ENCODE measurements at regions not wholly inside any gene's neighbourhood (a gene's known extent, or its start where the extent isn't known, plus 50 kb on each side); places are given as distances from the start of the nearest gene placed in this dataset.

DNA sequence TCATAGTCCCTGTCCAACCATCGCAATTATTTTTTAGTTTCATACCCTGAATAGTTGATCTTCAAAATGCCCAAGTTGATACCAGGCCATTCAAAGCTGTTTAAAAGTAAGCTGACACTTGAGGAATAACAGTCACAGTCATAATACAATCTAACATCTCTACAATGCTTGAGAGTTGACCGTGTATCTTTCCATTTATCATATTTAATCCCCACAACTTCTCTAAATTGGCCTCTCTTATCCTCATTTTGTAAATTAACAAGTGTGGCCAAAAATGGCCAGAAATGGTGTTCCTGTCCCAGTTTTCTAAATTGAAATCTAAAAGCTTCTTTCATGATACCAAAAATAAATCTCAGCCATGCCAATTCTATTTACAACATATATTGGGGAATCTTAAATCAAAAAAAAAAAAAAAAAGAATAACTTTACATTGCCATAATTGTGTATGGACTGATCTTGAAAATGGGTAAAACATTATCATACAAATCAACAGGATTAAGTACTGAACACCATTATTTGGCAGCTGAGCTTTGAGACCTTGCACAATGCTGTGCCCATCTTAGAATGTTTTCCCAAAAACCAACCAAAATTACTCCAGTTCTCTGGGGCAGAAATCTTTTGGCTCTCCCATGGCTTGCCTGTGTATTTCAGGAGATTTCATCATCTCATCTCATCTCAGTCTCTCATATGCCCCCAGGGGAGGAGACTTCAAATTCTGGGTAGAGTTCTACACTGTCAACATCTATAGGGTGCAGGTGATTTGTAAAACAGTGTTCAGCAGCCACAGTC is 448.7 kb upstream of the JARID2 start:
- WGBS, 2 donors = 78 to 83% methylated on average over 2 of the region's 2 CpGs
- Histone ChIP-seq H3K27me3 (no peaks in the 10 kb centered on the region), H3K4me1 (no peaks in the 10 kb centered on the region), H3K36me3 (replicated peaks in 1 of 2; ENCODE audit: insufficient read depth in 1 of 2, low read depth in 2 of 2) (no peaks in the 10 kb centered on the region), H3K27ac (no peak overlapping the region), H3K9me3 (no peaks in the 10 kb centered on the region), H3K4me3 (no peak overlapping the region)
- intact Hi-C loops (cut with DNase I) = no loop called here
- no peak for TF ChIP-seq POLR2A (IDR thresholded peaks at IDR 0.05)
- TF ChIP-seq, protein P1, sequence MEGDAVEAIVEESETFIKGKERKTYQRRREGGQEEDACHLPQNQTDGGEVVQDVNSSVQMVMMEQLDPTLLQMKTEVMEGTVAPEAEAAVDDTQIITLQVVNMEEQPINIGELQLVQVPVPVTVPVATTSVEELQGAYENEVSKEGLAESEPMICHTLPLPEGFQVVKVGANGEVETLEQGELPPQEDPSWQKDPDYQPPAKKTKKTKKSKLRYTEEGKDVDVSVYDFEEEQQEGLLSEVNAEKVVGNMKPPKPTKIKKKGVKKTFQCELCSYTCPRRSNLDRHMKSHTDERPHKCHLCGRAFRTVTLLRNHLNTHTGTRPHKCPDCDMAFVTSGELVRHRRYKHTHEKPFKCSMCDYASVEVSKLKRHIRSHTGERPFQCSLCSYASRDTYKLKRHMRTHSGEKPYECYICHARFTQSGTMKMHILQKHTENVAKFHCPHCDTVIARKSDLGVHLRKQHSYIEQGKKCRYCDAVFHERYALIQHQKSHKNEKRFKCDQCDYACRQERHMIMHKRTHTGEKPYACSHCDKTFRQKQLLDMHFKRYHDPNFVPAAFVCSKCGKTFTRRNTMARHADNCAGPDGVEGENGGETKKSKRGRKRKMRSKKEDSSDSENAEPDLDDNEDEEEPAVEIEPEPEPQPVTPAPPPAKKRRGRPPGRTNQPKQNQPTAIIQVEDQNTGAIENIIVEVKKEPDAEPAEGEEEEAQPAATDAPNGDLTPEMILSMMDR (IDR thresholded peaks at IDR 0.05) = no peak
- ATAC-seq (no peak), DNase-seq (no peak)

DNA sequence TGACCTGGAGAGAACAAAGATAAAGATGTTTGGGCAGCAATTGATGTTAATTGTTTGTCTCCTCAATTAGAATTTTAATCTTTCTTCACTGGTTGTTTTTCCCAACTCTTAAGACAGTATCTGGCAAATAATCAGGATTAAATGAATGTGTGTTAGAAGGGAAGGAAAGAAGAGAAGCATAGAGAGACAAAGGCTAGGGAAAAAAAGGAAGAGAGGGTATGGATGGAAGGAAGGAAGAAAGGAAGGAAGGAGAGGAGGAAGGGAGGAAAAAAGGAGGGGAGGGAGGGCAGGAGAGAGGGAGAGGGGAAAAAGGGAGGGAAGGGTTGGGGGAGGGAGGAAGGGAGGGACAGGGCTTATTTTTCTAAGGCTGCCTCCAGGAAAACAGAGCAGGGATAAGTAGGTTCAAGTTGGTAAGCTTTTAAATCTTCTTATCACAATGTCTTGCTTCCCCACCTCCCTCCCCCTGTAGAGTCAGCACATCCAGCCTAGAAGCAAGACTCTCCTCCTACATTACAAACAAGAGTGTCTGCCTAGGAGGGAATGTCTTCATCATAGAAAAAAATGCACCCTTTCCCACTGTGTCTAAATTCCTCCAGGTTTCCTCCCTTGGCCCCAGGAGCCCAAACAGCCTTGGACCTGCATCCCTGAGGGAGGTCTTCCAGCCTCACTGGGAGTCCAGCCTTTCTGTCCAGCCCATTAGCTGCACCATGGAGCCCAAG is 447.8 kb upstream of the JARID2 start:
- DNase-seq = no peak
- Histone ChIP-seq H3K4me1 (no peaks in the 10 kb centered on the region), H3K27me3 (no peaks in the 10 kb centered on the region), H3K27ac (no peak overlapping the region), H3K4me3 (no peak overlapping the region), H3K36me3 (replicated peaks in 1 of 2; ENCODE audit: insufficient read depth in 1 of 2, low read depth in 2 of 2) (no peaks in the 10 kb centered on the region), H3K9me3 (no peaks in the 10 kb centered on the region)
- TF ChIP-seq, protein P1 (IDR thresholded peaks at IDR 0.05) = no peak
- TF ChIP-seq POLR2A (IDR thresholded peaks at IDR 0.05) = no peak
- intact Hi-C loops (cut with DNase I) = no loop called here
- ATAC-seq = no peak

DNA sequence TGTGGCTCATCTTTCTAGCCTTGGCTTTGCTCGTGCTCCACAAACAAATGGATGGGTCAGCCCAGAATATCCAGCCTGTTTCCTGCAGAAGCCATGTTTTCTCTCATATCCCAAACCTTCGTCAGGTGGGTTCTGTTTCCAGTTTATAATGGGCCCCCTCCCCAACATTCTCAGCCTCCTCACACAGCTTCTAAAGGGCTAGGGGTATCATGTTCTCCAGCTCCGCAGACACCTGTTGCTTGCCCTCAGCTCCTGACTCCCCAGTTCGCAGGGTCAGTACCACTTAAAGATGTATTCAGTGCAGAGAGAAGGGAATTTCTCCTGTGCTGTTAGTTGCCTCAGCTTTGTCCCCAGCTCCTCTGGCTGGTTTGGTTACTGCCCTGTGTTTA is 447.3 kb upstream of the JARID2 start:
- Histone ChIP-seq H3K36me3 (replicated peaks in 1 of 2; ENCODE audit: insufficient read depth in 1 of 2, low read depth in 2 of 2) (no peaks in the 10 kb centered on the region), H3K27me3 (no peaks in the 10 kb centered on the region), H3K9me3 (no peaks in the 10 kb centered on the region), H3K4me3 (no peak overlapping the region), H3K4me1 (no peaks in the 10 kb centered on the region), H3K27ac (no peak overlapping the region)
- TF ChIP-seq, protein P1 (IDR thresholded peaks at IDR 0.05) = no peak
- TF ChIP-seq POLR2A (IDR thresholded peaks at IDR 0.05) = no peak
- intact Hi-C loops (cut with DNase I) = no loop called here
- WGBS, 2 donors = 64 to 93% methylated on average over 4 of the region's 4 CpGs
- DNase-seq = no peak
- no peak for ATAC-seq

DNA sequence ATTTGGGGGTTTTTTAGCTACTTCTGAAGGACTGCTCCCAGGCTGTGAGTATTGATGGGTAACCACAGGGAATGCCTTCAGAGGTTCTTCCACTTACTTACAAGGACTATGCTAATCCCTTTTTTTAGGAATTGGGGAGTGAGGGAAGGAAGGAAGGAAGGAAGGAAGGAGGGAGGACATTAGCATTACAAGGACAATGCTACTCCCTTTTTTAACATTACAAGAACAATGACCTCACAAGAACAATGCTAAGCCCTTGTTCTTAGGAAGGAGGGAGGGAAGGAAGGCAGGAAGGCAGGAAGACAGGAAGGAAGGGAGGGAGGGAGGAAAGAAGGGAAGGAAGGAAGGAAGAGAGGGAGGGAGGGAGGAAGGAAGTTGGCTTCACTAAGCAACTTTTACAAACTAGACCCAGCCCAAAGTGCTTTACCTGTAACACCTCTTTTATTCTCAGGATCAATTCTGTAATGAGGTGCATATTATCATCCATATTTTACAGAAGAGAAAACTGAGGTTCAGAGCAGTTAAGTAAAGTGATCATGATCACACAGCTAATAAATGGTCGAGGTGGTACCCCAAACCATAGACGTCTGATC is 446.8 kb upstream of the JARID2 start:
- no peak for DNase-seq
- intact Hi-C loops (cut with DNase I) = no loop called here
- H3K4me1 ChIP-seq = no peaks in the 10 kb centered on the region
- ATAC-seq = no peak
- no peak overlapping the region for H3K27ac ChIP-seq
- H3K27me3 ChIP-seq = no peaks in the 10 kb centered on the region
- TF ChIP-seq, protein P1 (IDR thresholded peaks at IDR 0.05) = no peak
- TF ChIP-seq POLR2A (IDR thresholded peaks at IDR 0.05) = no peak
- WGBS, 2 donors = 77 to 81% methylated on average over 2 of the region's 2 CpGs
- no peaks in the 10 kb centered on the region for H3K36me3 ChIP-seq (replicated peaks in 1 of 2; ENCODE audit: insufficient read depth in 1 of 2, low read depth in 2 of 2)
- H3K4me3 ChIP-seq = no peak overlapping the region
- H3K9me3 ChIP-seq = no peaks in the 10 kb centered on the region

Measured in body of pancreas (tissue), 4 donors.